ENCODE measurements at regions not wholly inside any gene's neighbourhood (a gene's known extent, or its start where the extent isn't known, plus 50 kb on each side); places are given as distances from the start of the nearest gene placed in this dataset.

GRCh38 chr4:83947830-83948193 is 411.9 kb downstream of the GPAT3 start:
- TF ChIP-seq GATA2 (IDR thresholded peaks at IDR 0.05; ENCODE audit: low read depth, low read length) = no peak
- TF ChIP-seq GATA3 (IDR thresholded peaks at IDR 0.05; ENCODE audit: low read depth, low read length) = no peak

GRCh38 chr4:83947125-83947829 is 411.4 kb downstream of the GPAT3 start:
- TF ChIP-seq GATA2 (IDR thresholded peaks at IDR 0.05; ENCODE audit: low read depth, low read length) (no peak), GATA3 (IDR thresholded peaks at IDR 0.05; ENCODE audit: low read depth, low read length) (no peak)

- no peak for TF ChIP-seq GATA3 (IDR thresholded peaks at IDR 0.05; ENCODE audit: low read depth, low read length)
Observed at GRCh38 chr4:83932750-83933391, 397.0 kb downstream of the GPAT3 start.

- TF ChIP-seq GATA3 (IDR thresholded peaks at IDR 0.05; ENCODE audit: low read depth, low read length) (no peak), GATA2 (IDR thresholded peaks at IDR 0.05; ENCODE audit: low read depth, low read length) (no peak)
Observed at GRCh38 chr4:83931659-83932438, 395.9 kb downstream of the GPAT3 start.

GRCh38 chr4:83929550-83929949 is 393.6 kb downstream of the GPAT3 start:
- no peak for TF ChIP-seq GATA2 (IDR thresholded peaks at IDR 0.05; ENCODE audit: low read depth, low read length)
- no peak for TF ChIP-seq GATA3 (IDR thresholded peaks at IDR 0.05; ENCODE audit: low read depth, low read length)

- TF ChIP-seq GATA2 (IDR thresholded peaks at IDR 0.05; ENCODE audit: low read depth, low read length) = no peak
- TF ChIP-seq GATA3 (IDR thresholded peaks at IDR 0.05; ENCODE audit: low read depth, low read length) = no peak
Observed at GRCh38 chr4:83926950-83927349, 391.0 kb downstream of the GPAT3 start.

- TF ChIP-seq GATA2 (IDR thresholded peaks at IDR 0.05; ENCODE audit: low read depth, low read length) (no peak), GATA3 (IDR thresholded peaks at IDR 0.05; ENCODE audit: low read depth, low read length) (no peak)
Observed at GRCh38 chr4:83923341-83923740, 387.4 kb downstream of the GPAT3 start.

- TF ChIP-seq GATA2 (IDR thresholded peaks at IDR 0.05; ENCODE audit: low read depth, low read length) = no peak
- TF ChIP-seq GATA3 (IDR thresholded peaks at IDR 0.05; ENCODE audit: low read depth, low read length) = no peak
Observed at GRCh38 chr4:83922402-83922801, 386.5 kb downstream of the GPAT3 start.

GRCh38 chr4:83921124-83921523 is 385.2 kb downstream of the GPAT3 start:
- TF ChIP-seq GATA3 (IDR thresholded peaks at IDR 0.05; ENCODE audit: low read depth, low read length) = no peak
- no peak for TF ChIP-seq GATA2 (IDR thresholded peaks at IDR 0.05; ENCODE audit: low read depth, low read length)

GRCh38 chr4:83920375-83920774 is 384.5 kb downstream of the GPAT3 start:
- TF ChIP-seq GATA3 (IDR thresholded peaks at IDR 0.05; ENCODE audit: low read depth, low read length) = no peak
- no peak for TF ChIP-seq GATA2 (IDR thresholded peaks at IDR 0.05; ENCODE audit: low read depth, low read length)

GRCh38 chr4:83917572-83917971 is 381.7 kb downstream of the GPAT3 start:
- TF ChIP-seq GATA2 (IDR thresholded peaks at IDR 0.05; ENCODE audit: low read depth, low read length) (no peak), GATA3 (IDR thresholded peaks at IDR 0.05; ENCODE audit: low read depth, low read length) (no peak)

GRCh38 chr4:83910693-83911092 is 374.8 kb downstream of the GPAT3 start:
- no peak for TF ChIP-seq GATA2 (IDR thresholded peaks at IDR 0.05; ENCODE audit: low read depth, low read length)

GRCh38 chr4:83906561-83906960 is 370.7 kb downstream of the GPAT3 start:
- no peak for TF ChIP-seq GATA2 (IDR thresholded peaks at IDR 0.05; ENCODE audit: low read depth, low read length)
- TF ChIP-seq GATA3 (IDR thresholded peaks at IDR 0.05; ENCODE audit: low read depth, low read length) = no peak

GRCh38 chr4:83905952-83906351 is 370.0 kb downstream of the GPAT3 start:
- TF ChIP-seq GATA3 (IDR thresholded peaks at IDR 0.05; ENCODE audit: low read depth, low read length) (no peak), GATA2 (IDR thresholded peaks at IDR 0.05; ENCODE audit: low read depth, low read length) (no peak)

GRCh38 chr4:83894831-83895230 is 358.9 kb downstream of the GPAT3 start:
- no peak for TF ChIP-seq GATA3 (IDR thresholded peaks at IDR 0.05; ENCODE audit: low read depth, low read length)
- no peak for TF ChIP-seq GATA2 (IDR thresholded peaks at IDR 0.05; ENCODE audit: low read depth, low read length)

Measured in SH-SY5Y (cell line).